GM10266 (cell line): ENCODE measurements at regions not wholly inside any gene's neighbourhood (a gene's known extent, or its start where the extent isn't known, plus 50 kb on each side); places are given as distances from the start of the nearest gene placed in this dataset.

ENCODE experiments used
- DNase-seq: peaks from one replicate; pipeline ENCODE4 v3.0.0; 2012; ENCODE audit errors: extremely low spot score
- CTCF ChIP-seq: IDR thresholded peaks from 2 replicates; pipeline ENCODE4 v1.5.1; 2012; ENCODE audit warnings: mild to moderate bottlenecking, low read depth; ENCODE audit not compliant: control insufficient read depth, insufficient read depth; ENCODE audit errors: missing control alignments

- no peak for DNase-seq
Observed at GRCh38 chr2:160730296-160730995, 236.8 kb upstream of the RBMS1 start.

GRCh38 chr2:160731415-160731814 is 237.8 kb upstream of the RBMS1 start:
- no peak for TF ChIP-seq CTCF
- DNase-seq: no peak

More at GRCh38 chr2:160730296-160730995, 236.8 kb upstream of the RBMS1 start:
- TF ChIP-seq CTCF: no peak

GRCh38 chr2:160731856-160732255 is 238.2 kb upstream of the RBMS1 start:
- DNase-seq: no peak
- TF ChIP-seq CTCF: no peak

- no peak for DNase-seq
- no peak for TF ChIP-seq CTCF
Observed at GRCh38 chr2:160735696-160736095, 242.1 kb upstream of the RBMS1 start.

- DNase-seq: no peak
Observed at GRCh38 chr2:160736148-160737028, 242.8 kb upstream of the RBMS1 start.

GRCh38 chr2:160737247-160737646 is 243.6 kb upstream of the RBMS1 start:
- DNase-seq: no peak
- no peak for TF ChIP-seq CTCF

More at GRCh38 chr2:160736148-160737028, 242.8 kb upstream of the RBMS1 start:
- TF ChIP-seq CTCF: no peak

- no peak for TF ChIP-seq CTCF
Observed at GRCh38 chr2:160741271-160741670, 247.7 kb upstream of the RBMS1 start.

More at GRCh38 chr2:160741271-160741670, 247.7 kb upstream of the RBMS1 start:
- DNase-seq: no peak
